HG03460 (cell line): ENCODE measurements at regions not wholly inside any gene's neighbourhood (a gene's known extent, or its start where the extent isn't known, plus 50 kb on each side); places are given as distances from the start of the nearest gene placed in this dataset.

Experiments used
- ATAC-seq: cut with Tn5 transposase; IDR thresholded peaks from one replicate; pipeline ENCODE4 v1.9.1; 2021; ENCODE audit not compliant: unreplicated experiment

DNA sequence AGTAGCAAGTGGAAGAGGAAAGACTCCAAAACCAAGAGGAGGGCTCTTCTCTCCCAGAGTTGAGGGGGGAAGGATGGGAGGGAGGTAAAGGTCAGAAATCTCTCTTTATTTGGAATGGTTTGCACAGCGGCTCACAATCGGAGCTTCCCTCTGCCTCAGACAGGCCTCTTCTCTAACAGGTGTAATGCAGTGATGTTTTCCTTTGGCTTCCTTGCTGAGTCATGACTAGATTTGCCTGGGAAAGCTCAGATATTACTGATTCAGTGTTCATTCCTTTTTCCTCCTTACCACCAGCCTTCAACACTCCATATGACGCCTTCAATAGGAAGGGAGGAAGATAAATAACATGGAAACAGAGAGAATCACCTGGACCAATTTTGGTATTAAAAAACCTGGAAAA is 136.6 kb downstream of the RNF152 start:
- ATAC-seq: no peak

- no peak for ATAC-seq
Measured at GRCh38 chr18:61755555-61755954, 137.3 kb downstream of the RNF152 start.

GRCh38 chr18:61754039-61754583 is 138.7 kb downstream of the RNF152 start:
- ATAC-seq: no peak

GRCh38 chr18:61753373-61753772 is 139.4 kb downstream of the RNF152 start:
- no peak for ATAC-seq

DNA sequence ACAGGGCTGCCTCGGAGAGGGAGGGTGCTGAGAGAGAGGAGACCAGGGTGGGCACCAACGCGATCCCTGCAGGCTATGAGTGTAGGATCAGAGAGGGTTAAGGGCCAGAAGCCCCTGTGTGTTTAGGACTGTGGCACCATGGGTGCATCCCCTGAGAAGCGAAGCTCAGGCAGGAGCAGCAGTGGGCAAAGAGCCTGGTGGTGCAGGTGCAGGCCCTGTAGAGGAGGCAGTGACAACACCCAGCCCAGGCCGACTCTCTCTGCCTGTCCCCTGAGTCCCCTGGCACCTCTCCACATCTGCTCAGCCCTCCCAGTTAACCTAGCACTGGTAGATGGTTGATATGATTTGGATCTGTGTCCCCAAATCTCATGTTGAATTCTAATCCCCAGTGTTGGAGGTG is 139.8 kb downstream of the RNF152 start:
- ATAC-seq: no peak

DNA sequence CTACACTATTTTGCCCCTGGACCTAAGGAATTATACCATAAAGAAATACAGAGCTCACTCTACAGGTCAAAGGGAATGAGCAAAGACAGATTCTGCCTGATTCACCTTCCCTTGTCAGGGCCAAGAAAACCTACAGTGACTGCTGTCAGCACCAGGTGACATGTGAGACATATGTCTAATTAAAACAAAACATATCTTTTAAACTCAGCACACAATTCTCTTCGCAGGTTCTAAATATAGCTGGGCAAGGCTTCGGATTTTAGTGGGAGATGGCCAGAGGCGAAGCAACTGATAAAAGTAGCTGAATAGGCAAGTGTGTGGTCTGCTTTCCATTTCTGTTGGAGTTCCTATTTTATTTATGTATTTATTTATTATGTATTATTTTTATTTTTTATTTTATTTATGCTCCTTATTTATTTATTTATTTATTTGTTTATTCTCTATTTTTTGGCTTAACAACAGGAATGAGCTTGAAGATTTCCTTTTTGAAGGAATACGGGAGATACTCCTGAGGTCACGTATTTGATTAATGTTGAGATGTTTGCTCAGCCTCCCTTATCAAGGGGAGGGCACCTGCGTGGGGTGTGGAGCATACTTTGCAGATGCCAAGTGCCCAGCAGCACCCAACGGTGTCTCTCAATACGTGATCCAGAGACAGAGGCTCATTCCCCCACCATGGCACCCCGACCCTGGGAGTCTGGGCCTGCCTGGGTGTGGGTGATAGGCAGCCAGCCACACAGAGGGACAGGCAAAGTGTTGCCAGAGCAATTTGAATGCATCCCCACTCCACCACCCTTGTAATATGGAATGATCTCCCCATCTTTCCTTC is 141.8 kb downstream of the RNF152 start:
- no peak for ATAC-seq

DNA sequence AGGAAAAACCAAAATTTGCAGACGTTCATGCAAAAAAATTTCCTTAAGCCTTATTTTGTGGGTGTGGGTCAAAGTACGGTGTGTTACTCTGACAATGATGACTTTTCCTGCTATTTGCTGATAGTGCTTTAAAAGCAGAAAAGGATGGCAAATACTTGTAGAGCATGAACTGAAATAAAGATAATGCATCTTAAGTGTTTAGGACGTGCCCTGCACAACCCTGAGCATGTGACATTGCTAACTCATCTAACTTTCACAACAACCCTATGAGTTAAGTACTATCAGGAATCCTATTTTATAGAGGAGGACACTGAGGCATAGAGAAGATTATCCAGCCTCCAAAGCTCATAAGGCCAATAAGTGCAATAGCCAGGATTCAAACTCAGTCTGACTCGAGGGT is 143.3 kb downstream of the RNF152 start:
- ATAC-seq: no peak

GRCh38 chr18:61749031-61749430 is 143.8 kb downstream of the RNF152 start:
- no peak for ATAC-seq

DNA sequence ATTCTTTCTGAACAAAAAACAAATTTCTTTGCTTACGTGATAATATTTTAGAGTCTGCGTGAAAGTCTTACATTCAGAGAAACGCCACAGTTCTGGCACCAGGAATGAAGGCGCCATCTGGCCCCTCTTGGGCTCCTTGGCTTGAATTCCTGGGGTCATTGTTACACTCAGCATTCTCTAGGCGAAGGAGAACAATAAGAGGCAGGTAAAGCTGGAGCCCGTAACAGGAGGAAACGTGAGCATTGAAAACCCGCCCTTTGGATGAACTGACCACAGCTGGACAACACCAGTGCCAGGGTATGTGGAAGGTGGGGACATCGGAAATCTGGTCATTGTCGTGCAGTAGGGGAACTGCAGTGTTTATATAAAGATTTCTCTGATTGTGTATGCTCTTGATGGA is 144.8 kb downstream of the RNF152 start:
- ATAC-seq: no peak

DNA sequence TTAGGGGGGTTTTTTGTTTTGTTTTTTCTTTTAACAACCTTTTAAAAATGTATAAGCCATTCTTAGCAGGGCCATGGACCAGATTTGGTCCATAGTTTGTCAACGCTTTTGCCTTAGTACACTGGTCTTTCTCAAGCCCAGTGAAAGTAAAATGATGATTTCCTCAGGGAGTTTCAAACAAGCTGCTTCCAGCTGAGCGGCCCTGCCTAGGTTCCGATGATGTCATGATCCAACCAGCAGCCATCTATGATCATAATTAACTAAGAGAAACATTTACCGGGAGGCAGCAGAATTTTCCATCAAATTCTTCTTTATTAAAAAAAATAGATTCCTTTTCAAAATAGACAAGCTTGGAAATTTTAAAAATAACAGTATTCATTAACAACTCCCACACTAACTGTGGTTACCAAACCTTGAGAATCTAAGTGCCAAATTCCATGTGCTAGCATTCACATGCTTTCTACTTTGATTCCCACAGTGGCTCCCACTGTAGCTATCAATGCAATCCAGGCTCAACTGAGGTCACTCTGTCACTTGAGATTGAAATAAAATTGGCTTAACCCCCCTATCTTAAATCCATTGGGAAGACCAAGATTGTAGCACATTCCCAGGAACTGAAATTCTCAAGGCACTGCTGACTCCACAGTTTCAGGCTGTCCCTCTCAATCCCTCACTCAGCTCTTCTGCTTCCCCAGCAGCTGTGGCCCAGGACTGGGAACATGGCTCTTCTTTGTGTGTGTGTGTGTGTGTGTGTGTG is 148.9 kb downstream of the RNF152 start:
- no peak for ATAC-seq

- ATAC-seq: no peak
Measured at GRCh38 chr18:61742565-61743429, 150.0 kb downstream of the RNF152 start.

- ATAC-seq: no peak
Measured at GRCh38 chr18:61741881-61742454, 150.8 kb downstream of the RNF152 start.

- no peak for ATAC-seq
Measured at GRCh38 chr18:61738488-61738887, 154.3 kb downstream of the RNF152 start.

- no peak for ATAC-seq
Measured at GRCh38 chr18:61738042-61738441, 154.8 kb downstream of the RNF152 start.

- no peak for ATAC-seq
Measured at GRCh38 chr18:61736133-61736532, 156.7 kb downstream of the RNF152 start.

DNA sequence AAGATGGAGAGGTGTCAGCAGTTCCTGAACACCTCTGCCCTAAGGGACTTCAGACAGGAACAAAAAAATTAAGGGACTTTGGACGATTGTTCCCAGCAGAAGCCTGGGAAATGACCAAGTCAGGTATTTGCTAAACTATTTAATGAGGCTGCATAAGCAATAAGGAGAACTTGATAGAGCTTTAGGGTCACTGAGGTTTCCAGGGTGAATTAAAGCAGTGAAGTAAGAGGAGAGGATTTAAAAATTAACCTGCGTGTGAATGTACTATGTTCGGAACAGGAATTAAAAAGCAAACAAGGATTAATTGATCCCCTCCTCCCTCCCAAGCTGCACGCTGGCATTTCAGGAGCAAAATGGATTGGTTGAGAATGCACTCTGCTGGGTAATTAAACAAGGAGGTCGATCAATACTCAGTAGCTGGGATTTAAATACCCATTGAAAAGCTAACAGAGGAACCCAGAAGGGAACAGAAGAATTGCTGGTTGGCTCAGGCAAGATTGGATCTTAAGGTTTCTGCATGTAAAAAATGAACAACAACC is 157.2 kb downstream of the RNF152 start:
- ATAC-seq: no peak

DNA sequence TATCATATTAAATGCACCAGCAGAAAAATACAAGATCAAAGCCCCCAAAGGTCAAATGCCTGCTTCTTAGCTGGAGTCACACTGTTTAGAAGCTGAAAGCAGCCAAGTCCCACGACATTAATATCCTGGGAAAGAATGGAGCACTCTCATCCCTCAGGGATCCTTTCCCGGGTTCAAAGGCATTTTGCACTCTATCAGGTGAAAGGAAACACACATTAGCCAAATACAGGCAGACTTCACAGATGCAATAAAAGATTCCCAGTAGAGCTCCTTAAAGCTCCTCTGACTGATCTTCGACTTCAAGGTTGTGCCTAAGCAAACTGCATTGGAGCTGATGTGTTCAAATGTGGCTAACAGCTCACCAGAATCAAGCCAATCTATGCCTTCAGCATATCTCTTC is 158.4 kb downstream of the RNF152 start:
- no peak for ATAC-seq

GRCh38 chr18:61732854-61733253 is 160.0 kb downstream of the RNF152 start:
- no peak for ATAC-seq

DNA sequence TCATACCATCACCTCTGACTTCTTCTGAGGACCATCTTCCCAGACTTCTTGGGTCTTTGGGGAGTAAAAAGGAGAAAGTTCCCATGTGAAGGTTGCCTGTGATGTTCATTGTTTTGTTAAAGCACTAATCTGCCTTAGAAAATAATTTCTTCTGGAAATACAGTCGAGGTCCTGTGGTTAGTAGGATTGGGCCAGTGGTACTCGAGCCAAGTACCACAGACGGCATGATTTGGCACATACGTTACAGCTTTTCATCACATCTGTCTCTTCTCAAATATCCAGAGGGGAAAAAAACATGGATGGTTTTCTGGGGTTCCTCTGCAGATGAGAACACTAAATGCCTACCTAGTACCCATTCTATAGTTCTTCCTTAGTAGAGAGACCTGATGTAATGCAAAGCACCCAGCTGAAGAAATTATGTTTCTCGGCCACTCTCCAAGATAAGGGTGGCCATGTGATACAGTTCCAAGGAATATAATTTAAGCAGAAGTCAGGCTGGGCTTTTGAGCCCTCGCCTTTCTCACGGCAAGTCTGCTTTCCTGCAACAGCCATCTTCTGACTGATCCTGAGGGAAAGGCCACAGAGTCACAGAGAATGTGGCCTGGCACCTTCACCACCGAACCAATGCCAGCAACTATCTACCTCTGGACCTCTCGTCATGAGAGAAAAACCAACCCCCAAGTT is 161.0 kb downstream of the RNF152 start:
- ATAC-seq: no peak

GRCh38 chr18:61731178-61731577 is 161.6 kb downstream of the RNF152 start:
- ATAC-seq: no peak
